ENCODE measurements at regions not wholly inside any gene's neighbourhood (a gene's known extent, or its start where the extent isn't known, plus 50 kb on each side); places are given as distances from the start of the nearest gene placed in this dataset.
"Not testable (repeated sequence)": the region's sequence is repeated elsewhere in the genome, so short reads cannot be mapped to it uniquely, and the experiment has no call there.

DNA sequence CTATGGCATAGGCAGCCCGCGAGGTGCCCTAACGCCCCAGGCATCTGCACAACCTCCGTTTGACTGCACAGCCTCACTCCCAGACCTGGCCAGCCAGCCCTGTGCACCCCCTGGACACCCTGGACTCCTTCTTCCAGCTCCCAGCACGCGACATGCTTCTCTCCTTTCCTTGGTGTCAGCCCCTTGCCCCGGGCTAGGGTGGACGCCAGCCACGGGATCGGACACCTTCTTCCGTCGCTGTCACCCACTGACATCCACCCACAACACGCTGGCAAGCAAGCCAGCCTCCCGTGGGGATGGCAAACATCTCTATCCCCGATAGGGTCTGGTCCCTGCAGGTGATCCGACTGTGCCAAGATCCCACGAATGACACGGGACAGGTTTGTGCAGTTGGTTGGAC lies 60.5 kb upstream of the FCGR2A start:
- TF ChIP-seq, protein P1, sequence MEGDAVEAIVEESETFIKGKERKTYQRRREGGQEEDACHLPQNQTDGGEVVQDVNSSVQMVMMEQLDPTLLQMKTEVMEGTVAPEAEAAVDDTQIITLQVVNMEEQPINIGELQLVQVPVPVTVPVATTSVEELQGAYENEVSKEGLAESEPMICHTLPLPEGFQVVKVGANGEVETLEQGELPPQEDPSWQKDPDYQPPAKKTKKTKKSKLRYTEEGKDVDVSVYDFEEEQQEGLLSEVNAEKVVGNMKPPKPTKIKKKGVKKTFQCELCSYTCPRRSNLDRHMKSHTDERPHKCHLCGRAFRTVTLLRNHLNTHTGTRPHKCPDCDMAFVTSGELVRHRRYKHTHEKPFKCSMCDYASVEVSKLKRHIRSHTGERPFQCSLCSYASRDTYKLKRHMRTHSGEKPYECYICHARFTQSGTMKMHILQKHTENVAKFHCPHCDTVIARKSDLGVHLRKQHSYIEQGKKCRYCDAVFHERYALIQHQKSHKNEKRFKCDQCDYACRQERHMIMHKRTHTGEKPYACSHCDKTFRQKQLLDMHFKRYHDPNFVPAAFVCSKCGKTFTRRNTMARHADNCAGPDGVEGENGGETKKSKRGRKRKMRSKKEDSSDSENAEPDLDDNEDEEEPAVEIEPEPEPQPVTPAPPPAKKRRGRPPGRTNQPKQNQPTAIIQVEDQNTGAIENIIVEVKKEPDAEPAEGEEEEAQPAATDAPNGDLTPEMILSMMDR (IDR thresholded peaks at IDR 0.05): not testable (repeated sequence)
- not testable (repeated sequence) for TF ChIP-seq POLR2A (IDR thresholded peaks at IDR 0.05)

Data from thyroid gland (tissue), 4 donors.